Neural progenitor cell (in vitro differentiated cells): ENCODE measurements at regions not wholly inside any gene's neighbourhood (a gene's known extent, or its start where the extent isn't known, plus 50 kb on each side); places are given as distances from the start of the nearest gene placed in this dataset.

Experiments used
- DNase-seq: peaks from one replicate; pipeline ENCODE4 v3.0.0-alpha.2; 2016; ENCODE audit warnings: low spot score
- H2AFZ ChIP-seq: fragments of 200-600 bp; sonication (generic); replicated peaks from 2 replicates; pipeline ENCODE4 v1.6.1; 2016; ENCODE audit warnings: antibody characterized with exemption
- H3F3A ChIP-seq: fragments of 200-600 bp; sonication (generic); 2 replicates; pipeline ENCODE4 v1.6.1; 2016; ENCODE audit warnings: antibody characterized with exemption, low read depth
- H3K27ac ChIP-seq: fragments of 200-600 bp; sonication (generic); 2 replicates; pipeline ENCODE4 v1.5.1; 2016; ENCODE audit warnings: mild to moderate bottlenecking
- H3K27me3 ChIP-seq: fragments of 200-600 bp; sonication (generic); 2 replicates; pipeline ENCODE4 v1.6.1; 2016; ENCODE audit warnings: mild to moderate bottlenecking, moderate library complexity
- H3K36me3 ChIP-seq: fragments of 200-600 bp; sonication (generic); 2 replicates; pipeline ENCODE4 v1.5.1; 2016
- H3K4me1 ChIP-seq: fragments of 200-600 bp; sonication (generic); 2 replicates; pipeline ENCODE4 v1.6.1; 2016; ENCODE audit warnings: mixed run types
- H3K4me2 ChIP-seq: fragments of 200-600 bp; sonication (generic); 2 replicates; pipeline ENCODE4 v1.6.1; 2016
- H3K4me3 ChIP-seq: fragments of 200-600 bp; sonication (generic); 2 replicates; pipeline ENCODE4 v1.5.1; 2016
- H3K79me2 ChIP-seq: fragments of 200-600 bp; sonication (generic); 2 replicates; pipeline ENCODE4 v1.6.1; 2016; ENCODE audit warnings: low read depth
- H3K9ac ChIP-seq: fragments of 200-600 bp; sonication (generic); 2 replicates; pipeline ENCODE4 v1.6.1; 2016
- H3K9me3 ChIP-seq: fragments of 200-600 bp; sonication (generic); 2 replicates; pipeline ENCODE4 v1.5.1; 2016; ENCODE audit warnings: low read depth
- H4K20me1 ChIP-seq: fragments of 200-600 bp; sonication (generic); 2 replicates; pipeline ENCODE4 v1.6.1; 2016; ENCODE audit warnings: low read depth
- H3K27ac Mint-ChIP-seq: 3 replicates; pipeline ENCODE4 v1.8.0; 2021; ENCODE audit warnings: mixed read lengths
- H3K27me3 Mint-ChIP-seq: 2 replicates; pipeline ENCODE4 v1.8.0; 2022; ENCODE audit warnings: low read depth, mild to moderate bottlenecking, inconsistent platforms, moderate library complexity, mixed read lengths; ENCODE audit not compliant: insufficient read depth
- H3K36me3 Mint-ChIP-seq: 3 replicates; pipeline ENCODE4 v1.8.0; 2021; ENCODE audit warnings: mixed read lengths
- H3K4me1 Mint-ChIP-seq: 3 replicates; pipeline ENCODE4 v1.8.0; 2021; ENCODE audit warnings: mixed read lengths
- H3K4me3 Mint-ChIP-seq: 3 replicates; pipeline ENCODE4 v1.8.0; 2021; ENCODE audit warnings: mild to moderate bottlenecking, moderate library complexity, mixed read lengths
- H3K9me3 Mint-ChIP-seq: 3 replicates; pipeline ENCODE4 v1.8.0; 2020; ENCODE audit warnings: mixed read lengths
- CTCF ChIP-seq: fragments of 200-600 bp; sonication (generic); IDR thresholded peaks from 2 replicates; pipeline ENCODE4 v1.5.1; 2017; ENCODE audit warnings: antibody characterized with exemption, mild to moderate bottlenecking
- EZH2 ChIP-seq: fragments of 200-600 bp; sonication (generic); IDR thresholded peaks from 2 replicates; pipeline ENCODE4 v1.6.1; 2017; ENCODE audit warnings: antibody characterized with exemption, mild to moderate bottlenecking, moderate library complexity
- EZH2phosphoT487 ChIP-seq: fragments of 200-600 bp; sonication (generic); IDR thresholded peaks from 2 replicates; pipeline ENCODE4 v1.6.1; 2017; ENCODE audit warnings: antibody characterized with exemption

GRCh38 chr1:80113168-80114038, 1106.9 kb upstream of the ADGRL4 start:
- no peak overlapping the region for H3K27ac ChIP-seq
- H3K4me3 Mint-ChIP-seq: no peak overlapping the region
- H2AFZ ChIP-seq: no peak overlapping the region
- H3K9ac ChIP-seq: no peak overlapping the region
- H3K9me3 ChIP-seq: peaks cover 5% of the 10 kb centered on the region
- no peak overlapping the region for H3K4me2 ChIP-seq
- TF ChIP-seq EZH2phosphoT487 (no peak), CTCF (no peak), EZH2 (no peak)
- H3K36me3 ChIP-seq: no peaks in the 10 kb centered on the region
- no peaks in the 10 kb centered on the region for H4K20me1 ChIP-seq
- peaks cover 7% of the 10 kb centered on the region for H3K27me3 Mint-ChIP-seq
- no peak overlapping the region for H3K27ac Mint-ChIP-seq
- H3K4me1 ChIP-seq: no peaks in the 10 kb centered on the region
- peaks cover 30% of the 10 kb centered on the region for H3K9me3 Mint-ChIP-seq
- no peaks in the 10 kb centered on the region for H3K4me1 Mint-ChIP-seq
- H3K36me3 Mint-ChIP-seq: no peaks in the 10 kb centered on the region
- no peaks in the 10 kb centered on the region for H3K27me3 ChIP-seq
- no peak overlapping the region for H3K4me3 ChIP-seq
- no peak for DNase-seq
- H3K79me2 ChIP-seq: no peaks in the 10 kb centered on the region
- no peaks in the 10 kb centered on the region for H3F3A ChIP-seq

GRCh38 chr1:80101159-80101558, 1094.6 kb upstream of the ADGRL4 start:
- H3K4me3 Mint-ChIP-seq: no peak overlapping the region
- H3K27ac Mint-ChIP-seq: no peak overlapping the region
- Histone ChIP-seq H2AFZ (no peak overlapping the region), H3F3A (no peaks in the 10 kb centered on the region), H3K9ac (no peak overlapping the region), H3K4me2 (no peak overlapping the region), H3K27me3 (no peaks in the 10 kb centered on the region), H3K4me1 (no peaks in the 10 kb centered on the region), H3K79me2 (no peaks in the 10 kb centered on the region), H3K27ac (no peak overlapping the region), H3K9me3 (peaks cover 4% of the 10 kb centered on the region), H3K4me3 (no peak overlapping the region), H4K20me1 (no peaks in the 10 kb centered on the region), H3K36me3 (peaks cover 5% of the 10 kb centered on the region)
- H3K9me3 Mint-ChIP-seq: peaks cover 3% of the 10 kb centered on the region
- H3K27me3 Mint-ChIP-seq: no peaks in the 10 kb centered on the region
- TF ChIP-seq EZH2: no peak
- no peak for TF ChIP-seq EZH2phosphoT487
- TF ChIP-seq CTCF: no peak
- H3K4me1 Mint-ChIP-seq: no peaks in the 10 kb centered on the region
- DNase-seq: no peak
- H3K36me3 Mint-ChIP-seq: no peaks in the 10 kb centered on the region

GRCh38 chr1:80099713-80100112, 1093.2 kb upstream of the ADGRL4 start:
- no peak overlapping the region for H3K27ac ChIP-seq
- no peaks in the 10 kb centered on the region for H3K79me2 ChIP-seq
- no peak for DNase-seq
- peaks cover 5% of the 10 kb centered on the region for H3K36me3 ChIP-seq
- no peak overlapping the region for H2AFZ ChIP-seq
- Mint-ChIP-seq H3K4me3 (no peak overlapping the region), H3K9me3 (peaks cover 3% of the 10 kb centered on the region), H3K4me1 (no peaks in the 10 kb centered on the region), H3K36me3 (no peaks in the 10 kb centered on the region), H3K27me3 (no peaks in the 10 kb centered on the region), H3K27ac (no peak overlapping the region)
- H3K27me3 ChIP-seq: no peaks in the 10 kb centered on the region
- H3K9me3 ChIP-seq: peaks cover 4% of the 10 kb centered on the region
- H3F3A ChIP-seq: no peaks in the 10 kb centered on the region
- no peaks in the 10 kb centered on the region for H3K4me1 ChIP-seq
- H3K4me2 ChIP-seq: no peak overlapping the region
- no peak overlapping the region for H3K9ac ChIP-seq
- H3K4me3 ChIP-seq: no peak overlapping the region
- no peaks in the 10 kb centered on the region for H4K20me1 ChIP-seq
- TF ChIP-seq EZH2 (no peak), CTCF (no peak), EZH2phosphoT487 (no peak)
